ENCODE measurements at regions not wholly inside any gene's neighbourhood (a gene's known extent, or its start where the extent isn't known, plus 50 kb on each side); places are given as distances from the start of the nearest gene placed in this dataset.
"Not testable (repeated sequence)": the region's sequence is repeated elsewhere in the genome, so short reads cannot be mapped to it uniquely, and the experiment has no call there.

DNA sequence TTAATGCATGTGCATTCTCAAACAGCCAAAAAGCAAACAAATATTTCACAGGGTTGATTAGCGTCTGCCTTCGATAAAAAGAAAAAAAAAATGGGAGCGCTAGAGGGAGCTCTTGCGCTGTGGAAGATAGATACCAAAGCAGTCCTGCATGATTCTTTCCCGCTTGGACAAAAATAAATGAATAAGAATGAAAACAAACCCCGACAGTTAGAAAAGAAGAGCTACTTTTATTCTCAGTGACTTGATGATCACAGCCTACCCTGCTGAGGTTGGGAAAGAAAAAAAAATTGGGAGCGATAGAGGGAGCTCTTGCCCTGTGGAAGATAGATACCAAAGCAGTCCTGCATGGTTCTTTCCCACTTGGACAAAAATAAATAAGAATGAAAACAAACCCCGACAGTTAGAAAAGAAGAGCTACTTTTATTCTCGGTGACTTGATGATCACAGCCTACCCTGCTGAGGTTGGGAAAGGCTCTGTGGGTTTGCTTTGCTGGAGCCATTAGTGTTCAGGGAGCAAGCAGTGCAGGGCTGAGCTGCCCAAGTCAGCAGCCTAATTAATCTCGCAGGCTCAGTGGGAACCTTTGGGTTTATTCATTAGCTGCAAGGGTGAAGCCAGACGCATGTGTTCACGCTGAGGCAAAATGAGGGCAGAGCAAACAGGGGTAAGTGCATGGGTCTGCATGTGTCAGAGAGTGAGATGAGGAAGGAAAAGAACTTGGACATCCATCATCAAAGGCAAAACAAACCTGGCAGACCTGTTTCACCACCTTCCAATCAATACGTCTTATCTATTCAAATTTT lies 249.3 kb upstream of the PRKX start:
- ATAC-seq (peak; percentile 26), DNase-seq (no peak)
- intact Hi-C loops (cut with DNase I, micrococcal nuclease): no loop called here

DNA sequence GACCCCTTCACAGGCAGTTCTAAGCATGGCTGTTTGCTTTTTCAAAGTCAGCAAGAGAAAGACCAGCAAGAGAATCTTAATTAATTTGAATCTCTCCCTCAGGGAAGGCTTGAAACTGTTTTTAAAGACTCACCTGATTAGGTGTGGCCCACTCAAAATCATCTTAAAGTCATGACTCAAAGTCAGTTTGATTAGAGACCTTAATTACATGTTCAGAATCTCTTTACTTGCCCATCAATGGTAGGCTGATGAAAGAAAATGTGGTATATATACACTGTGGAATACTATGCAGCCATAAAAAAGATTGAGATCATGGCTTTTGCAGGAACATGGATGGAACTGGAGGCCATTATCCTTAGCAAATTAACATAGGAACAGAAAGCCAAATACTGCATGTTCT lies 247.5 kb upstream of the PRKX start:
- intact Hi-C loops (cut with DNase I, micrococcal nuclease): no loop called here
- no peak for ATAC-seq
- no peak for DNase-seq

DNA sequence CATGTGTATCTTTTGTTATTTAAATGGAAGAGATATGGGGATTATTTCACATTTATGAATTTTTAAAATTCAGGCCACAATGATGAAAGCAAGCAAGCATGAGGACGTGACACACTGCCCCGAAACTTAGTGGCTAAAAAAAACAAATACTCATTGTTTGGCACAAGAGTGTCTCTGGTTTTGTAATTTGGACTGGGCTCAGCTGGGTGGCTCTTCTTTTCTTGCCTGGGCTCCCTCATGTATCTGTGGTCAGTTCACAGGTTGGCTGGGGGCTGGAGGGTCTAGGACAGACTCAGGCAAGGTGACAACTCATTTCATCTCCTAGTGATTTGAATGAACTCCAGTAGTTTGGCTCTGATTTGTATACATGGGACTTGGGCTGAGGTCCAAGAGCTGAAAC lies 238.4 kb upstream of the PRKX start:
- ATAC-seq (no peak), DNase-seq (no peak)
- intact Hi-C loops (cut with DNase I, micrococcal nuclease): no loop called here

DNA sequence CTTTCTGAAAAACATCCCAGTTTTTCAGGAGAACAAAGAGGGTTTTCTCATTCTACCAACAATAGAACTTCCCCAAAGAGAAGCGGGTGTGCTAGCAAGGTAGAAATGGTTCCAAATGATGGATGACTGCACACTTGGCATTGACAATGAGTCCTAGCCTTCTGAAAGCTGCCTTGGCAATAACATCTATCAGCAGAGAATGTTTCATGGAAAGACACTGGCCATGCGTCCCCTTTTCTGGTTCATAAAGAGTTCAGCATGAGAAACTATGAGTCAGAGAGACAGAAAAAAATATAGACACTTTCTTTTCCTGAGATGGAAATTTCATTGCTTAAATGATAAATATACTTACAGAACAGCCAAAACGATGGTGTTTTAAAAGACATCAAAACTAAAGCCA lies 236.9 kb upstream of the PRKX start:
- ATAC-seq: no peak
- no peak for DNase-seq
- intact Hi-C loops (cut with DNase I, micrococcal nuclease): no loop called here

DNA sequence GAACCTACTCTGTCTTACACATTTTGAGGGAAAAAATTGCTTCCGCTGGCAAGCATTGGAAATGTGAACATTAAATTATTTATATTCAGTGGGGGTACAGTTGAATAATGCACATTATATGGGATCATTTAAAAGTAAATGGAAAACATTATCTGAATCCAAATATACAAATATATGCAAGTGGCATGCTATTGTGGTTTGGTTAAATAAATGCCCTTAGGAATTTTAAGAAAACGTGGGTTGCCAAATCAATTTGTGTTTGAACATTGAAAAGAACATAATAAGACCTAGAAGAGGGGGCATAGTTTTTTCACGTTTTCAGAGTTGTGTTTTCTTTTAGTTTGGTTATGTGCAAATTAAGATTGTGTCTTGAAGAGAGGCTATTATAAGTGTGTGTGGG lies 230.5 kb upstream of the PRKX start:
- no peak for ATAC-seq
- intact Hi-C loops (cut with DNase I, micrococcal nuclease): no loop called here
- DNase-seq: no peak

DNA sequence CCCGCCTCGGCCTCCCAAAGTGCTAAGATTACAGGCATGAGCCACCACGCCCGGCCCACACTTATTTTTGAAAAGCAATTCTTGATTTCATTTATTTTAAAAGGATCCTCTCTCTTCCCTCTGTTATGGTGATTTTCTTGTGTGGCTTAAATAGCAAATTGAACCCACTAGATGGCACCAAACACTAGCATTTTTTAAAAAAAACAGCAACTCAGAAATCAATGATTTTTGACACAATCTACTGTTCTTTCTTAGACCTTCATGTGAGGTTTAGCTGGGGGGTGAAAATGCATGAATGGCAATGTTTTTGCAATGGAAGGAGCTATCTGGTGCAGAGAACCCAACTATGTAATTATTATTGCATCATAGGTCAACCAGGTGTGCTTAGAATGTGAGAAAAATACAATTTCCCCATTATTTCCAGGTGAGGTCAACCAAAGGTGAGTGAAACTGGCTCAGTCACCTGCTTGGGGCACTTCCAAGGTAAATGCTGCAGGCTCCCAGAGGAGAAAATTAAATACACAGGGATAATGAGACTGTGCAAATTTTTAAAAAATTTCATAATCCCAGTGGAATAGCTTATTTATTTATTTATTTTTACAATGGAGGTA lies 226.7 kb upstream of the PRKX start:
- DNase-seq (no peak), ATAC-seq (no peak)
- intact Hi-C loops (cut with DNase I, micrococcal nuclease): no loop called here

- ATAC-seq (no peak), DNase-seq (no peak)
- intact Hi-C loops (cut with DNase I, micrococcal nuclease): no loop called here
Measured at GRCh38 chrX:3938587-3938986, 225.1 kb upstream of the PRKX start.

- ATAC-seq; intact Hi-C loops (cut with DNase I, micrococcal nuclease); DNase-seq: not testable (repeated sequence)
Measured at GRCh38 chrX:3935196-3935595, 221.7 kb upstream of the PRKX start.

- intact Hi-C loops (cut with DNase I, micrococcal nuclease): not testable (repeated sequence)
Measured at GRCh38 chrX:3920424-3921017, 207.1 kb upstream of the PRKX start.

GRCh38 chrX:3919668-3920423 lies 206.4 kb upstream of the PRKX start:
- intact Hi-C loops (cut with DNase I, micrococcal nuclease); DNase-seq: not testable (repeated sequence)
- peak; percentile 65 for ATAC-seq

More at GRCh38 chrX:3920424-3921017, 207.1 kb upstream of the PRKX start:
- not testable (repeated sequence) for DNase-seq
- peak; percentile 97 for ATAC-seq

DNA sequence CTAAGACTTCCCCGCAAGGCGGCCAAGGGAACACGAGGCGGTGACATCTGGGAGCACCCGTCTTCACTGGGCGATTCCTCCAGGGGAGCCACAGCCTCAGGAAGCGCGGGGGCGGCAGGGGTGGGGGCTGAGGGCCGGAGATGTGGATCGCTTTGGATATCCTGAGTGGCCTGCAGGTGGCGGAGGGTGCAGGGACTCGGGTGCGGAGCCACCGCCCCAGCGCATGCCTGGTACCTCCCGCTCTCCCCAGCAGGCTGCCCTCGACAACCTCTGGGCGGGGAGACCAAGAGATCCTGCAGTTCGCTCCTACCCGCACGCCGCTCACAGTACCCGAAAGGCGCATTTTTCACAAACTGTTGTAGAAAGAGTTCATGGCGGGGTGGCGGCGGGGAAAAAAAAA lies 201.4 kb upstream of the PRKX start:
- DNase-seq; ATAC-seq; intact Hi-C loops (cut with DNase I, micrococcal nuclease): not testable (repeated sequence)

DNA sequence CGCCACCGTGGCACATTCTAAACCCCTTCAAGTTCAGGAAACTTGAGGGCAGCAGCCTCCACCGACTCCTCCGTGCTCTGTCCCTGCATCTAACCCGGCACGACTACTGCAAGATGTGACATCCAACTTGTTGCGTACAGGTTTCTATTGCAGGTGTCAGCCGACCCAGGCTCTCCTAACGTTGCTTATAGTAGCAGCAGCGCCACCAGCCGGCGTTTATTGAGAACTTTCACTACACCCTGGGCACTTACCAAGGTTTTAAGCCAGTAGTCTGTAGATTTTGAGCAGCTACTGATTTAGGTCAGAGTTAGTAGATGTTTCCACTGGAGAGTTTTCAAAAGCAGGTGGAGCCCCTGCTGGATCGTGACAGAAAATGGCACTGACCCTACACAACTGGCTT lies 200.6 kb upstream of the PRKX start:
- DNase-seq; ATAC-seq; intact Hi-C loops (cut with DNase I, micrococcal nuclease): not testable (repeated sequence)

DNA sequence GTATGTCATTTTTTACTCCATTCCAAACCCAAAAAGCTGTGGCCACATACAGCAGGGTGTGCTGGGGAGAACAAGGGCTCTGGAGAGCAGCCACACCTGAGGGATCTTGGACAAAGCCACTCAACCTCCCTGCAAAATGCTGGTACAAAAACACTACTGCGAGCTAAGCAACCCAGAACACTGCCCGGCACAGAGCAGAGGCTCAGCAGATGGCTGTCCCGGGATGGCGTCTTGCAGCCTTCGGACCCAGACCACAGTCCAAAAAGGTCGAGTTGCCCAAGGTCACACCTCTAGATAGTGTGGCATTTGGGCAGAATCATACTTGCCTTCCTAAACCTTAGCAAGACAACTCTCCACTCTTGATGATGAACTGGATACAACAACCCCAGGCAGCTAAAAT lies 197.6 kb upstream of the PRKX start:
- DNase-seq; ATAC-seq; intact Hi-C loops (cut with DNase I, micrococcal nuclease): not testable (repeated sequence)

DNA sequence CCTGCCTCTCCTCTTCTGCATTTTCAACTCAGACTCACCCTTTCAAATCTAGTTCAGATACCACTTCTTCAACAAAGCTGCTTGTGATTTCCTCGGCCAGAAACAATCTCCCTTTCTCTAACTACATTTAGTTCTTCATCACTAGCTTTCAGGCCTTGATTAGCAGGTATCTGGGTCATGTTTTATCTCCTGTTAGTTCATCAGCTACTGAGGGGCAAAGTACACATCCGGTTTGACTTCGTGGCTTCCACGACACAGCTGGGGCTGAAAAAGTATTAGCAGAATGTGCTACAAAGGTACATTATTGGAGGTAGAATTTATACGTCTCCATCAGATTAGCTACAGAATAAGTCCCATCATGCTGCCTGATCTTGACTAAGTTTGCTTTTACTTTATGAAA lies 197.2 kb upstream of the PRKX start:
- intact Hi-C loops (cut with DNase I, micrococcal nuclease); ATAC-seq; DNase-seq: not testable (repeated sequence)

- ATAC-seq; DNase-seq; intact Hi-C loops (cut with DNase I, micrococcal nuclease): not testable (repeated sequence)
Measured at GRCh38 chrX:3905522-3906258, 192.2 kb upstream of the PRKX start.

GRCh38 chrX:3902222-3902621 lies 188.8 kb upstream of the PRKX start:
- intact Hi-C loops (cut with DNase I, micrococcal nuclease); ATAC-seq; DNase-seq: not testable (repeated sequence)

- DNase-seq; intact Hi-C loops (cut with DNase I, micrococcal nuclease); ATAC-seq: not testable (repeated sequence)
Measured at GRCh38 chrX:3896755-3897154, 183.3 kb upstream of the PRKX start.

- ATAC-seq; intact Hi-C loops (cut with DNase I, micrococcal nuclease); DNase-seq: not testable (repeated sequence)
Measured at GRCh38 chrX:3882553-3882920, 169.1 kb upstream of the PRKX start.
